ENCODE measurements at regions not wholly inside any gene's neighbourhood (a gene's known extent, or its start where the extent isn't known, plus 50 kb on each side); places are given as distances from the start of the nearest gene placed in this dataset.

DNA sequence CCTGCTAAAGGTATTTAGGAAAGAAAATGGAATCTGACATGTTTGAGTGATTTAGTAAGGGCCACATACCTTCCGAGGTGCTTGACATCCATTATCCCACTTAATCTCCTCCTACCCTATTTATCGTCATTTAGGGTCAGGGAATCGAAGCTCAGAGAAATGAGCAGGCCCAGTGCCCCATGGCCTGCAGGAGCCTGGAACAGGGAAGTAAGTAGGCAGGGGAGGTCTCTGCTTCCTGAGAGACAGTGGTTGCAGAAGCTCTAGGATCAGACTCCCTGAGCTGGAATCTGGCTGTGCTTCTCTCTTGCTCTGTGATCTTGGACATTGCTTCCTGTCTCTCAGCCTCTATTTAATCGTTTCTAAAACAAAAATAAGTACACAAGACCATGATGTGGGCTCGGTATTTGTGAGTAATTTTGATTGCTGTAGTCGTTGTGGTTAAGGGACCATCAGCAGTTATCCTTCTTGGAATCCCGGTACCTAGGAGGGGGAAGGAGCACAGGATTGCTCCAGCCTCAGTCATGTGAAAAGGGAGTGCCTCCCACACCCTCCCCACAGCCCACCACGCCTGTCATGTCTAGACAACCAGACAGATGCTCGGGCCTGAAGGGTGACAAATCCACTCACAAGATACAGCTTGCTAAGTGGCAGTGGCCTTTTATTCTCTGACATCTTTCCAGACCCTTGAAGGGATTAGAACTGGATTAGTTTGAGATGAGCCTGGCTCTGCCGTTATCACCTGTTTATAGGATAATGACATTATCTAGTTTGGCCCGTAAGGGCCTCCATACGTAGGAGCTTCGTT lies 169.2 kb upstream of the TSHZ3 start:
- TF ChIP-seq, protein P1, sequence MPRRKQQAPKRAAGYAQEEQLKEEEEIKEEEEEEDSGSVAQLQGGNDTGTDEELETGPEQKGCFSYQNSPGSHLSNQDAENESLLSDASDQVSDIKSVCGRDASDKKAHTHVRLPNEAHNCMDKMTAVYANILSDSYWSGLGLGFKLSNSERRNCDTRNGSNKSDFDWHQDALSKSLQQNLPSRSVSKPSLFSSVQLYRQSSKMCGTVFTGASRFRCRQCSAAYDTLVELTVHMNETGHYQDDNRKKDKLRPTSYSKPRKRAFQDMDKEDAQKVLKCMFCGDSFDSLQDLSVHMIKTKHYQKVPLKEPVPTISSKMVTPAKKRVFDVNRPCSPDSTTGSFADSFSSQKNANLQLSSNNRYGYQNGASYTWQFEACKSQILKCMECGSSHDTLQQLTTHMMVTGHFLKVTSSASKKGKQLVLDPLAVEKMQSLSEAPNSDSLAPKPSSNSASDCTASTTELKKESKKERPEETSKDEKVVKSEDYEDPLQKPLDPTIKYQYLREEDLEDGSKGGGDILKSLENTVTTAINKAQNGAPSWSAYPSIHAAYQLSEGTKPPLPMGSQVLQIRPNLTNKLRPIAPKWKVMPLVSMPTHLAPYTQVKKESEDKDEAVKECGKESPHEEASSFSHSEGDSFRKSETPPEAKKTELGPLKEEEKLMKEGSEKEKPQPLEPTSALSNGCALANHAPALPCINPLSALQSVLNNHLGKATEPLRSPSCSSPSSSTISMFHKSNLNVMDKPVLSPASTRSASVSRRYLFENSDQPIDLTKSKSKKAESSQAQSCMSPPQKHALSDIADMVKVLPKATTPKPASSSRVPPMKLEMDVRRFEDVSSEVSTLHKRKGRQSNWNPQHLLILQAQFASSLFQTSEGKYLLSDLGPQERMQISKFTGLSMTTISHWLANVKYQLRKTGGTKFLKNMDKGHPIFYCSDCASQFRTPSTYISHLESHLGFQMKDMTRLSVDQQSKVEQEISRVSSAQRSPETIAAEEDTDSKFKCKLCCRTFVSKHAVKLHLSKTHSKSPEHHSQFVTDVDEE (CRISPR knock-in tag; IDR thresholded peaks at IDR 0.05): no peak
- TF ChIP-seq RARB (CRISPR knock-in tag; IDR thresholded peaks at IDR 0.05) (no peak), BACH2 (CRISPR knock-in tag; IDR thresholded peaks at IDR 0.05; ENCODE audit: borderline replicate concordance) (no peak), SNAI2 (CRISPR knock-in tag; IDR thresholded peaks at IDR 0.05) (no peak), ZNF565 (CRISPR knock-in tag; conservative IDR thresholded peaks at IDR 0.05; ENCODE audit: low read depth) (no peak), TCF4 (CRISPR knock-in tag; IDR thresholded peaks at IDR 0.05; ENCODE audit: borderline replicate concordance) (no peak), ZFP30 (CRISPR knock-in tag; IDR thresholded peaks at IDR 0.05) (no peak)
- TF ChIP-seq, protein P2, sequence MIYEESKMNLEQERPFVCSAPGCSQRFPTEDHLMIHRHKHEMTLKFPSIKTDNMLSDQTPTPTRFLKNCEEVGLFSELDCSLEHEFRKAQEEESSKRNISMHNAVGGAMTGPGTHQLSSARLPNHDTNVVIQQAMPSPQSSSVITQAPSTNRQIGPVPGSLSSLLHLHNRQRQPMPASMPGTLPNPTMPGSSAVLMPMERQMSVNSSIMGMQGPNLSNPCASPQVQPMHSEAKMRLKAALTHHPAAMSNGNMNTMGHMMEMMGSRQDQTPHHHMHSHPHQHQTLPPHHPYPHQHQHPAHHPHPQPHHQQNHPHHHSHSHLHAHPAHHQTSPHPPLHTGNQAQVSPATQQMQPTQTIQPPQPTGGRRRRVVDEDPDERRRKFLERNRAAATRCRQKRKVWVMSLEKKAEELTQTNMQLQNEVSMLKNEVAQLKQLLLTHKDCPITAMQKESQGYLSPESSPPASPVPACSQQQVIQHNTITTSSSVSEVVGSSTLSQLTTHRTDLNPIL (CRISPR knock-in tag; IDR thresholded peaks at IDR 0.05; ENCODE audit: low read depth): no peak
- TF ChIP-seq, protein P3, sequence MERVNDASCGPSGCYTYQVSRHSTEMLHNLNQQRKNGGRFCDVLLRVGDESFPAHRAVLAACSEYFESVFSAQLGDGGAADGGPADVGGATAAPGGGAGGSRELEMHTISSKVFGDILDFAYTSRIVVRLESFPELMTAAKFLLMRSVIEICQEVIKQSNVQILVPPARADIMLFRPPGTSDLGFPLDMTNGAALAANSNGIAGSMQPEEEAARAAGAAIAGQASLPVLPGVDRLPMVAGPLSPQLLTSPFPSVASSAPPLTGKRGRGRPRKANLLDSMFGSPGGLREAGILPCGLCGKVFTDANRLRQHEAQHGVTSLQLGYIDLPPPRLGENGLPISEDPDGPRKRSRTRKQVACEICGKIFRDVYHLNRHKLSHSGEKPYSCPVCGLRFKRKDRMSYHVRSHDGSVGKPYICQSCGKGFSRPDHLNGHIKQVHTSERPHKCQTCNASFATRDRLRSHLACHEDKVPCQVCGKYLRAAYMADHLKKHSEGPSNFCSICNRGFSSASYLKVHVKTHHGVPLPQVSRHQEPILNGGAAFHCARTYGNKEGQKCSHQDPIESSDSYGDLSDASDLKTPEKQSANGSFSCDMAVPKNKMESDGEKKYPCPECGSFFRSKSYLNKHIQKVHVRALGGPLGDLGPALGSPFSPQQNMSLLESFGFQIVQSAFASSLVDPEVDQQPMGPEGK (CRISPR knock-in tag; IDR thresholded peaks at IDR 0.05; ENCODE audit: borderline replicate concordance): no peak
